Endothelial cell of umbilical vein (primary cell): ENCODE measurements at regions not wholly inside any gene's neighbourhood (a gene's known extent, or its start where the extent isn't known, plus 50 kb on each side); places are given as distances from the start of the nearest gene placed in this dataset.

Source experiments
- BruUV-seq: library from RNA; stranded (reverse); fragments of 400-500 nt; replicated peaks from 2 replicates; lab custom pipeline; 2021; lab: Mats Ljungman, UMichigan
- CTCF ChIA-PET: fragments of 300-600, 350-600 bp; sonication (Branson Sonifier 250); formaldehyde crosslinking; loops from one replicate; lab custom pipeline; 2021; ENCODE audit warnings: antibody characterized with exemption, inconsistent platforms; lab: Charles Lee
- POLR2A ChIA-PET: fragments of 300-600, 350-600 bp; sonication (Branson Sonifier 250); formaldehyde crosslinking; loops from one replicate; lab custom pipeline; 2021; ENCODE audit warnings: antibody characterized with exemption, inconsistent platforms; lab: Charles Lee
- DNase-seq: peaks from one replicate; pipeline ENCODE4 v3.0.0-alpha.2; 2011; ENCODE audit warnings: low read depth, low spot score
- FAIRE-seq: peaks from 2 replicates; lab custom pipeline; 2011; peaks lifted over from hg19 to GRCh38; lab: Jason Lieb, UNC
- H2AFZ ChIP-seq: 2 replicates; pipeline ENCODE4 v1.6.0; 2012; ENCODE audit warnings: low read depth, low read length, control low read depth, inconsistent platforms
- H3K27ac ChIP-seq: 2 replicates; pipeline ENCODE4 v1.5.1; 2011; ENCODE audit warnings: low read depth, mild to moderate bottlenecking, control low read depth, low read length, moderate library complexity; ENCODE audit not compliant: insufficient read depth
- H3K27me3 ChIP-seq, 2 experiments: 2 replicates each; pipeline versions ENCODE4 v1.6.0 to v1.6.1; 2011; ENCODE audit warnings: low read length in 2 of 2, mixed read lengths in 1 of 2; ENCODE audit not compliant: control insufficient read depth in 2 of 2, insufficient read depth in 2 of 2
- H3K36me3 ChIP-seq, 2 experiments: 2 replicates in 1 of 2; 3 replicates in 1 of 2; pipeline ENCODE4 v1.5.1; 2011; ENCODE audit warnings: low read length in 2 of 2, mild to moderate bottlenecking in 1 of 2, moderate library complexity in 1 of 2; ENCODE audit not compliant: control insufficient read depth in 2 of 2, insufficient read depth in 2 of 2; ENCODE audit errors: extremely low read depth in 1 of 2
- H3K4me1 ChIP-seq: 3 replicates; pipeline ENCODE4 v1.5.1; 2011; ENCODE audit warnings: mild to moderate bottlenecking, low read length; ENCODE audit not compliant: control insufficient read depth, insufficient read depth; ENCODE audit errors: extremely low read depth
- H3K4me2 ChIP-seq: 2 replicates; pipeline ENCODE4 v1.6.1; 2011; ENCODE audit warnings: low read length, control low read depth, mixed read lengths; ENCODE audit not compliant: insufficient read depth
- H3K4me3 ChIP-seq, 3 experiments: fragments of 200-600 bp in 1 of 3; sonication (generic), shearing (Covaris generic) in 1 of 3; replicated peaks in 1 of 3; 2 replicates each; pipeline ENCODE4 v1.5.1; 2011 to 2016; ENCODE audit warnings: control low read depth in 3 of 3, low read length in 3 of 3, mild to moderate bottlenecking in 2 of 3, inconsistent platforms in 1 of 3, low read depth in 1 of 3, moderate library complexity in 1 of 3; ENCODE audit not compliant: insufficient read depth in 1 of 3
- H3K79me2 ChIP-seq: 2 replicates; pipeline ENCODE4 v1.6.0; 2012; ENCODE audit warnings: low read length, inconsistent platforms; ENCODE audit not compliant: control insufficient read depth, insufficient read depth
- H3K9ac ChIP-seq: replicated peaks from 2 replicates; pipeline ENCODE3; 2011; ENCODE audit warnings: low read length, control low read depth; ENCODE audit not compliant: insufficient read depth; ENCODE audit errors: extremely low read depth
- H3K9me1 ChIP-seq: replicated peaks from 3 replicates; pipeline ENCODE4 v1.6.0; 2011; ENCODE audit warnings: mild to moderate bottlenecking, low read length; ENCODE audit not compliant: control insufficient read depth, insufficient read depth; ENCODE audit errors: extremely low read depth
- H3K9me3 ChIP-seq: replicated peaks from 2 replicates; pipeline ENCODE4 v1.5.1; 2012; ENCODE audit warnings: low read length, inconsistent platforms; ENCODE audit not compliant: control insufficient read depth, insufficient read depth
- H4K20me1 ChIP-seq: replicated peaks from 2 replicates; pipeline ENCODE3; 2011; ENCODE audit warnings: mild to moderate bottlenecking, low read length; ENCODE audit not compliant: control insufficient read depth, insufficient read depth; ENCODE audit errors: extremely low read depth
- EZH2 ChIP-seq: IDR thresholded peaks from 2 replicates; pipeline ENCODE4 v1.6.1; 2012; ENCODE audit warnings: borderline replicate concordance, low read depth, mild to moderate bottlenecking, moderate library complexity, low read length, inconsistent platforms; ENCODE audit not compliant: severe bottlenecking
- FOS ChIP-seq: IDR thresholded peaks from 2 replicates; pipeline ENCODE4 v1.6.1; 2011; ENCODE audit warnings: mild to moderate bottlenecking, low read length, moderate library complexity, borderline replicate concordance; ENCODE audit not compliant: insufficient read depth
- GATA2 ChIP-seq: IDR thresholded peaks from 2 replicates; pipeline ENCODE4 v1.7.0; 2011; ENCODE audit warnings: low read depth, mild to moderate bottlenecking, moderate library complexity, mixed read lengths, low read length; ENCODE audit not compliant: insufficient read length, insufficient read depth
- JUN ChIP-seq: IDR thresholded peaks from 2 replicates; pipeline ENCODE4 v1.6.1; 2011; ENCODE audit warnings: borderline replicate concordance, low read depth; ENCODE audit not compliant: insufficient read length, insufficient read depth
- MYC ChIP-seq: IDR thresholded peaks from one replicate; pipeline ENCODE4 v1.6.1; 2011; ENCODE audit warnings: mild to moderate bottlenecking, low read depth, low read length
- POLR2A ChIP-seq: IDR thresholded peaks from 2 replicates; pipeline ENCODE4 v1.6.1; 2012; ENCODE audit warnings: low read depth, mild to moderate bottlenecking, control low read depth, low read length
- POLR2AphosphoS5 ChIP-seq: IDR thresholded peaks from 2 replicates; pipeline ENCODE4 v1.6.1; 2012; ENCODE audit warnings: low read depth, mild to moderate bottlenecking, control low read depth, low read length, moderate library complexity; ENCODE audit not compliant: insufficient read depth
- dilution Hi-C: fragments of 300-500 bp; cut with MboI; formaldehyde crosslinking; loops from one replicate; pipeline ENCODE4 v1.15.0; 2019; ENCODE audit warnings: low sequenced_read_pairs; ENCODE audit not compliant: extremely low pct_ligation_motif_present
- intact Hi-C: fragments of 100-400 bp; cut with micrococcal nuclease; formaldehyde crosslinking; loops from one replicate; pipeline ENCODE4 v1.10.0; 2022
- TF ChIP-seq, protein P1 (sequence below), 2 donors: IDR thresholded peaks; 1 replicate in 1 of 2; 2 replicates in 1 of 2; pipeline ENCODE4 v1.5.1; 2011; ENCODE audit warnings: low read length in 2 of 2, mild to moderate bottlenecking in 2 of 2, moderate library complexity in 2 of 2, control low read depth in 1 of 2, inconsistent platforms in 1 of 2, low read depth in 1 of 2; ENCODE audit not compliant: insufficient read depth in 1 of 2; ENCODE audit errors: extremely low read depth in 1 of 2
- TF ChIP-seq, protein P2 (sequence below): IDR thresholded peaks from 2 replicates; pipeline ENCODE4 v1.6.1; 2011; ENCODE audit not compliant: insufficient read depth, insufficient read length

DNA sequence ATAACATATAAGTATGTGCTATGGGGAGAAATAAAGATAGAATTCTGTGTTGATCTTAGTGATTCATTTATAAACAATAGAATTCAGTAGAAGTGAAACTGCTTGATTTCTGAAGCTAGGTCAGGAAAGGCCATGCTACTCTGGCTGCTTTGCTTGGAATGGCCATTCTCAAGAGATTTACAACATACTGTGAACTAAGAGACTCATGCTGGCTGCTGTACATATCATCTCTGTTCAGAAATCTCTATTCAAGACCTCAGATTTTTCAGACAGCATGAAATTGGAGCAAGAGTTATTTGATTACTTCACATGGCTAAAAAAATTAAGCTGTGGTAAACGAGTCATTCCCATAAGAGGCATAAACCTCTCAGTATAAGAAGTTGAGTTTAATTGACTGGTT lies 662.6 kb downstream of the BCKDHB start:
- no peak for FAIRE-seq
- CTCF ChIA-PET: interaction anchor here (1.0 kb wide), 1 partner anchor 11 kb away, joined by 3 read pairs; no protein-coding TSS in a partner anchor
- dilution Hi-C loops: no loop called here

More for the DNA sequence above, 662.6 kb downstream of the BCKDHB start:
- no peak overlapping the region for H3K4me3 ChIP-seq
- no peaks in the 10 kb centered on the region for H3K36me3 ChIP-seq
- no peaks in the 10 kb centered on the region for H4K20me1 ChIP-seq
- H3K9me3 ChIP-seq: no peaks in the 10 kb centered on the region
- H3K27ac ChIP-seq: no peak overlapping the region
- H3K9ac ChIP-seq: no peak overlapping the region
- H3K4me2 ChIP-seq: no peak overlapping the region
- H3K27me3 ChIP-seq: no peaks in the 10 kb centered on the region
- no peaks in the 10 kb centered on the region for H3K4me1 ChIP-seq
- DNase-seq: no peak
- TF ChIP-seq POLR2AphosphoS5 (no peak), EZH2 (no peak), GATA2 (no peak), FOS (no peak), JUN (no peak), POLR2A (no peak), MYC (no peak)
- TF ChIP-seq, protein P1, sequence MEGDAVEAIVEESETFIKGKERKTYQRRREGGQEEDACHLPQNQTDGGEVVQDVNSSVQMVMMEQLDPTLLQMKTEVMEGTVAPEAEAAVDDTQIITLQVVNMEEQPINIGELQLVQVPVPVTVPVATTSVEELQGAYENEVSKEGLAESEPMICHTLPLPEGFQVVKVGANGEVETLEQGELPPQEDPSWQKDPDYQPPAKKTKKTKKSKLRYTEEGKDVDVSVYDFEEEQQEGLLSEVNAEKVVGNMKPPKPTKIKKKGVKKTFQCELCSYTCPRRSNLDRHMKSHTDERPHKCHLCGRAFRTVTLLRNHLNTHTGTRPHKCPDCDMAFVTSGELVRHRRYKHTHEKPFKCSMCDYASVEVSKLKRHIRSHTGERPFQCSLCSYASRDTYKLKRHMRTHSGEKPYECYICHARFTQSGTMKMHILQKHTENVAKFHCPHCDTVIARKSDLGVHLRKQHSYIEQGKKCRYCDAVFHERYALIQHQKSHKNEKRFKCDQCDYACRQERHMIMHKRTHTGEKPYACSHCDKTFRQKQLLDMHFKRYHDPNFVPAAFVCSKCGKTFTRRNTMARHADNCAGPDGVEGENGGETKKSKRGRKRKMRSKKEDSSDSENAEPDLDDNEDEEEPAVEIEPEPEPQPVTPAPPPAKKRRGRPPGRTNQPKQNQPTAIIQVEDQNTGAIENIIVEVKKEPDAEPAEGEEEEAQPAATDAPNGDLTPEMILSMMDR (IDR thresholded peaks at IDR 0.05; ENCODE audit: extremely low read depth in 1 of 2, insufficient read depth in 1 of 2, low read depth in 1 of 2, low read length in 2 of 2): no peak
- TF ChIP-seq, protein P2, sequence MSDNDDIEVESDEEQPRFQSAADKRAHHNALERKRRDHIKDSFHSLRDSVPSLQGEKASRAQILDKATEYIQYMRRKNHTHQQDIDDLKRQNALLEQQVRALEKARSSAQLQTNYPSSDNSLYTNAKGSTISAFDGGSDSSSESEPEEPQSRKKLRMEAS: no peak
- no peaks in the 10 kb centered on the region for H3K9me1 ChIP-seq
- BruUV-seq: no TSS peak
- intact Hi-C loops: no loop called here
- H3K79me2 ChIP-seq: no peaks in the 10 kb centered on the region
- POLR2A ChIA-PET: no interaction called here
- no peak overlapping the region for H2AFZ ChIP-seq
